Activated CD8-positive, alpha-beta memory T cell treated with anti-CD3 and anti-CD28 coated beads for 1 hour (primary cell): ENCODE measurements at regions not wholly inside any gene's neighbourhood (a gene's known extent, or its start where the extent isn't known, plus 50 kb on each side); places are given as distances from the start of the nearest gene placed in this dataset.
"Not testable (repeated sequence)": the region's sequence is repeated elsewhere in the genome, so short reads cannot be mapped to it uniquely, and the experiment has no call there.

ENCODE experiments used
- DNase-seq, 2 donors: peaks; one replicate each; pipeline ENCODE4 v3.0.0-alpha.2; 2020; ENCODE audit warnings: low read depth in 1 of 2; ENCODE audit errors: extremely low read depth in 1 of 2

DNA sequence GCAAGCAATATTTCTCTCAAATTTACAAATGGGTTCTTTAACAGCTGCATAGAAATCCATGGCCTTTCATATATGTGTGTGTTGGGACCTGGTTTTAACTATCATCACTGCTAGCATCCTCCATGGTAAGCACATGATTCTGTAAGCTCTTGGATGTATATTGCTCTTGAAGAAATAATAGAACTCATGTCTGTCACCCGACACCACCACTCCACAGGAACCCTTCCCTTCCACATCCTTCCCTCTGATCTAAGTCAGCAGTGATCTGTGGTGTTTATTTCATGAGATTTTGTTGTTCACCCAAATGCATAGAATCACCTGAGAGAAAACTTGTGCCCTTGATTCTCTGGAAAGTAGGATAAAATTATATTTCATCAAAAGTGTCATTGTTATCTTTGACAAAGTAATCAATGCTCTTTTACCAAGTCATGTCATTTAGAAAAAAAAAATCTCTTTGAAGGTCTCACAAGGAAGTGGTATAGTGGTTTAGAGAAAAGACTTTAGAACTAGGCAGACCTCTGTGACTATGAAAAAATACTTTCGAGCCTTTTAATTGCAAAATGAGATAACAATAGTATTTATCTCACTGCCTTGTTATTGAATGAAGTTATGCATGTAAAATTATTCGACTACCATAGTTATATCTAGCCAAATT, 649.8 kb upstream of the SLC35B3 start:
- no peak for DNase-seq

DNA sequence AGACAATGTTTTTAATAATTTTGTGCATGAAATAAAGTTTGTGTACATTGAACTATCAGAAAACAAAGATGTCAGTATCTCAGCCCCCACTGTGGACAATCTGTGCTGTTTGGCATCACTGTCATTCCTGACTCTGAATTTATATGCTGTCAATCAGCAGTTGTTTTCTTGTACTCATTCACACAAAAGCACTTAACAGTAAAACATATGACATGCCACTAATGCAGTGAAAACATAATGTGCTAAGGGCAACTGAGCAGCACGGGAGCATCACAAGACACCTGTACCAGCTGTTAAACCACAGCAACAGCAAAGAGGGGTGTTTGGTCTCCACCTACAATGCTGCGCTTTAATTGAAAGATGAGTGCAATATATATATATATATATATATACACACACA, 647.8 kb upstream of the SLC35B3 start:
- no peak for DNase-seq

DNA sequence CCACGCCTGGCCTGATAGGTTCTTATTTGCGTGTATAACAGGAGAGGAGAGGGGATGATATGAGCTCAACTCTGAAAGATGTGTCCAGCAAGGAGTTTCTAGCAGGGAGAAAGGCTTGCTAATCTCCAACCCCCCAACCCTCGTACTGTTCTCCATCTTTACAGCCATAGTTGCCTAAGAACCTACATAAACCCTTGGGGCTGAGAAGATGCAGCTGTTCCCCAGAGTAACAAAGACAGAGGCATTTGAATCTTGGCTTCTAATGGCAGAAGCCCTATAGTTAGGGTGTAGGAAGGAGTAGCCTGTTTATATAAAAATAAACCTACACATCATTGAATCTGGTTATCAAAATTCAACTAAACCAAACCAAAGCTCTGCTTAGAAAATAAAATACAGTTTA, 631.4 kb upstream of the SLC35B3 start:
- no peak for DNase-seq

DNA sequence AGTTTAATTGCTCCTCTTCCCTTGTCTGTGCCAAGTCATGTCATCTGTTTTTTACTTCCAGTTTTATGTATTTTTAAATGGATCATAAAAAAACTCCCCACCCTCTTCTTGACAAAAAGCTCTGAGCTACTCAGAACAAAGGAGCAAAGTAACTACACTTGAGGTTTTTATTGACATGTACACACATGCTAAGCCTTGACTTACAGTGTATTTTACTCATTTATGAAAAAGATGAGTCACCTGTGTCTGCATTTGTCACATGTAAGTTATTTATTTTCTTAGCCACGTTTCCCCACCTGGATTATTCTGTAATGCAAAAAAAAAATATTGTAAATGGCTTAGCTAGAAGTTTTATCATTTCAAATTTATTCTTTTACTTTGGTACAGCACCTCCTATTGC, 628.8 kb upstream of the SLC35B3 start:
- no peak for DNase-seq

DNA sequence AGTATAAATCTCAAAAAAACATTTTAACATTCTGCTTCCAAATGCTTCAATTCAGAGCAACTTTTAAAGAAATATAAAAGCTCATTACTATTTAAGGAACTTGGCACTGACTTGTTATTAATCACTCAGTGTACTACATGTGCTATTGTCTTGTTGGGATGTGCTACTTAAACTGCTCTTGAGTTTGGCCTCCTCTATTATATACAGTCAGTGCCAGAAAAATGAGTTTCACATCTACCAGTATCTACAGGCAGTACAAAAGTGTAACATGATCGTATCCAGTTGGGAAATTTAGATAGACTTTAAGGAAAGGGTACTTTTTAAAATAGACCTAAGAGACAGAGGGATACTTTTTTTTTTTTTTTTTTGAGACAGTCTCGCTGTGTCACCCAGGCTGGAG, 627.3 kb upstream of the SLC35B3 start:
- DNase-seq, result no peak

DNA sequence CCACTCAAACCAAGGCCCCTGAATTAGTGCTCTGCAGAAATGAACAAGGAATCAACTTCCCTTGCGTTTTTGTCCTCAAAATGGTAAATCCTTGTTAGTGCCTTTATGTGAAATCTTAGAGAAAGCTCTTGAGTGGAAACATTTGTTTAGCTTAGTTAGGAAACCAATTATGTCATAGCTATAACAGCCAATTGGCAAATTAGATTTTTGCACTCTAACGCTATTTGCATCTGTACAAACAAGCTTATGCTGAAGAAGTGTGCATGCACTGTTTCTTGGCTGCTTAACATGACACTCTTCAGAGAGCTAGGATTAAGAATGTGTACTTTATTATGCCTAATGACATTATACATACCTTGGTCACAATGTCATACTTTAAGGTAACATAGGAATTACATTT, 622.6 kb upstream of the SLC35B3 start:
- DNase-seq, result no peak

DNA sequence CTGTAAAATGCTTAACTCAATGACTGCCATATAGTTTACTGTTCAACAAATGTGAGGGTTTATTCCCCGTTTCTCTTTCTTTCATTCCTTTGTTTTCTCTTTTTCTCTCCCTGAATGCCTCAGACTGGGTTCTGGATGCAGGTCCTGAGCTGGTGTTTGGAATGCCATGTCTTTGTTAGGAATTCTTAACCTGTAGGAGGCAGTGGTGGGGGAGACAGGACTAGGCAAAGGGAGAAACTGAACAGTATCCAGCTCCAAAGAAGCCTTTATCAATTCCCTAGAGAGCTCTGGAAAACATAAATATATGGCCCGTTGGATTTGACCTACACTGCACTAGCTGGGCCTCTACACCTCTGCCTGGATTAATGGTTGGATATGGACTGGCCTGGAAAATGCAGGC, 621.2 kb upstream of the SLC35B3 start:
- no peak for DNase-seq

DNA sequence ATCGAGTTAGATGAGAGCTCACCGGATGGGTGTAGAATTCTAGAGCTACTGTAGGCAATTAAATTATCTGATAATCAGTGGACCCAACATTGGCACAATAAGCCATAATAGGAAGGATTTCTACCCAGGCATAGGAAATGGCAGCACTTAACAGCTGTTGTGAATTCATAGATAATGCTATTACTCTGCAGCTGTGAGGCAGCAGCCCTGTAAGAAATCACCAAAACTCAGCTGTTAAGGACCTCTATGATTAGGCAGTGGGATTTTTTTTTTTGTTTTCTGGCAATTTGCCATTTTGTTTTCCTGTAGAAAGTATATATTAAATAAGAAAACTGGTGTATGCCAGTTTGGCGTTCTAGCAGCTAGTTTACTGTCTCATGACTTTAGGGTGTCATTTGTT, 609.1 kb upstream of the SLC35B3 start:
- DNase-seq, result no peak

DNA sequence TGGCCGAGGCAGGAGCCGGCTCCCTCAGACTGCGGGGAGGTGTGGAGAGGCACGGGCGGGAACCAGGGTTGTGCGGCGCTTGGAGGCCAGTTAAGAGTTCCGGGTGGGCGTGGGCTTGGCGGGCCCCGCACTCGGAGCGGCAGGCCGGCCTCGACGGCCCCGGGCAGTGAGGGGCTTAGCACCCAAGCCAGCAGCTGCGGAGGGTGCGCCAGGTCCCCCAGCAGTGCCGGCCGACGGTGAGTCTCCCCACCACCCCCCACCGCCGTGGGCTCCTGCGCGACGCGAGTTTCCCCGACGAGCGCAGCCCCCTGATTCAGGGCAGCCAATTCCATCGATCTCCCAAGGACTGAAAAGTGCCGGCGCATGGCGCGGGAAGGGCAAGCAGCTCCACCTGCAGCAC, 605.4 kb upstream of the SLC35B3 start:
- DNase-seq, result no peak

DNA sequence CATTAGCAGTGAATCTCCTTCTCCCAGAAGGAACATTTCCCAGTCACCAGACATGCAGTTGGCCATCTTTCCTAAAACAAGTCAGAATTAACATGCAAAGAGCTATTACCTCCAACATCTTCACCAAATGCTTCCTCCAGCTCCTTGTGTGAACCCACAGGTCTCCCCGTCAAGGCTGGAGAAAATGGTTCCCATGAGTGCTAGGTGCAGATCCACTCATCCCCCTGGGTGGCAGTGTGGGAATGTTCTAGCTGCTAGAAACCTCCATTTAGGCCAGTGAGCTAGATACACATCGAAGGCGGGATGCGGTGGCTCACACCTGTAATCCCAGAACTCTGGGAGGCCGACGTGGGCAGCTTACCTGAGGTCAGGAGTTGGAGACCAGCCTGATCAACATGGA, 603.9 kb upstream of the SLC35B3 start:
- DNase-seq, result no peak

DNA sequence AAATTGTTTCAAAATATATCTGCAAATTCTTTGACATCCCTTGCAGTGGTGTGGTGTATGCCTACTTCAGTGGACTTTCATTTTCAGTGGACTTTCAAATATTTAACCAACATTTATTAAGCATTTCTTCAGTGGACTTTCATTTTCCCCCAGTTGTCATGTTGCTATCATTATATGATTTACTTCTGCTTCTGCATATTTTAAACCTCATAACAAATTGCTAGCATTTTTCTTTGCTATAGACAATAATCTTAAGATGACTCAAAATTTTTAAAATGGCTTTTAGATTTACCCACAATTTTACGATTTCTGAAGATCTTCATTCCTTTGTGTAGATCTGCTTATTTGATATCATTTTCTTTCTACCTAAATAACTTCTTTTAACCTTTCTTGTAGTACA, 592.7 kb upstream of the SLC35B3 start:
- DNase-seq, result no peak

DNA sequence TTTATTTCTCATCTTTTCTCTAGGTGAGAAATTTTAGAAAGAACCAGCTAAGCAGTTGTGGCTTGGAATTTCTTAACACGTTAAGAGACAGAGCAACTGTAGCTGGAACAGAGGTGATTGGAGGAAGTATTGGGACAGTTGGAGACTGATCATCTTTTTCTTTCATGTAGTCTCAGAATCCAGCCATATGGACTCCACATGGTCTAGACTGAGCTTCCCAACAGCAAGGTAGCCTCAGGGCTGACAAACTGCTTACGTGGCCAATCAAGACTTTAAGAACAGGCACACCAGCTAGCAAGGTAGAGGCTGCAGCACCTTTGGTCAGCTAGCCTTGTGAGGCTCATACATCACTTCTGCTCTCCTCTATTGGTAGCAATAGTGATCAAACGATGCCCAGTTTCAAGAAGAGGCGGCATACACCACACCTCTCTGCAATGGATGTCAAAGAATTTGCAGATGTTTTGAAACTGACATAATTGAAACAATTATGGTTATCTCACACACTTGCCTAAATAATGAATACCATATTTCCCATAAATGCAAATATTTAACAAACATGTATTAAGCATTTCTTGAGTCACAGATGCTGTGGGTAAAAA, 590.5 kb upstream of the SLC35B3 start:
- no peak for DNase-seq

DNA sequence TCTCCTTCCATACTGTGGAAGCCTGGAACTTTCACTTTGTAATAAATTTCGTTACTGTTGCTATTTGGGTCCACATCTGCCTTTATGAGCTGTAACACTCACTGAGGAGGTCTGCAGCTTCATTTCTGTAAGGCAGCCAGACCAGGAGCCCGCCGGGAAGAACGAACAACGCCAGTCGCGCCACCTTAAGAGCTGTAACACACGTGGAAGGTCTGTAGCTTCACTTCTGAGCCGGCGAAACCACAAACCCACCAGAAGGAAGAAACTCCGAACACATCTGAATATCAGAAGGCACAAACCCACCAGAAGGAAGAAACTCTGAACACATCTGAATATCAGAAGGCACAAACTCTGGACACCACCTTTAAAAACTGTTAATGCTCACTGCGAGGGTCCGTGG, 589.9 kb upstream of the SLC35B3 start:
- DNase-seq, result no peak

DNA sequence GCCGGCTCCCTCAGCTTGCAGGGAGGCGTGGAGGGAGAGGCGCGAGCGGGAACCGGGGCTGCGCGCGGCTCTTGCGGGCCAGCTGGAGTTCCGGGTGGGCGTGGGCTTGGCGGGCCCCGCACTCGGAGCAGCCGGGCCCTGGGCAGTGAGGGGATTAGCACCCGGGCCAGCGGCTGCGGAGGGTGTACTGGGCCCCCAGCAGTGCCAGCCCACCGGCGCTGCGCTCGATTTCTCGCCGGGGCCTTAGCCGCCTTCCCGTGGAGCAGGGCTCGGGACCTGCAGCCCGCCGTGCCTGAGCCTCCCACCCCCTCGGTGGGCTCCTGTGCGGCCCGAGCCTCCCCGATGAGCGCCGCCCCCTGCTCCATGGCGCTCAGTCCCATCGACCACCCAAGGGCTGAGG, 588.9 kb upstream of the SLC35B3 start:
- not testable (repeated sequence) for DNase-seq

DNA sequence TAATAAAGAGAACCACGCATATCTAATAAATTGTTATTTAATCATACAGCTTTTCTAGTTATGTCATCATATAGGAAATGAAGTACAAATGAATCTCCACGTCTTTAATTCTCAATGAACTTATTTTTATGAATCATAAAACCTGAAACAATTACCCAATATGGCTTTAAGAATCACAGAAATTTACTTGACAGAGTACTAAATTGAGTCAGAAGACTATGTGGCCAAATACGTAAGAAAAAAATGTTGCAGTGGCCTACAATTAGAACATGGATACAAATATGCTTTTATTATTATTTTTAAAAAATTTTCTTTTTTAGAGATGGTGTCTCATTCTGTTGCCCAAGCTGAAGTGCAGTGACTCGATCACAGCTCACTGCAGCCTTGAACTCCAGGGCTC, 584.7 kb upstream of the SLC35B3 start:
- DNase-seq, result no peak

DNA sequence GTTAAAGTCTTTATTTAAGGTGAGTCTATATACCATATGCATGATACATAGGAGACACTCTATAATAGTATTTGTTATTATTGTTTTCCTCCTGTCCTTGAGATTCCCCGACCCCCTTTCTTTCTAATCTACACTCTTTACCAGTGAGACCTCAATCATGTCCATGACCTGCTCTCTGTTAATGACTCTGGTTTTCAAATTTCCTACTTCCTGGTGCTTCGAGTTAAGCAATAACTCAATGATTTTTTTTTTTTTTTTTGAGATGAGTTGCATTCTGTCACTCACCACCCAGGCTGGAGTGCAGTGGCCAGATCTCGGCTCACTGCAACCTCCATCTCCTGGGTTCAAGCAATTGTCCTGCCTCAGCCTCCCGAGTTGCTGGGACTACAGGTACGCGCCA, 574.6 kb upstream of the SLC35B3 start:
- DNase-seq, result no peak

DNA sequence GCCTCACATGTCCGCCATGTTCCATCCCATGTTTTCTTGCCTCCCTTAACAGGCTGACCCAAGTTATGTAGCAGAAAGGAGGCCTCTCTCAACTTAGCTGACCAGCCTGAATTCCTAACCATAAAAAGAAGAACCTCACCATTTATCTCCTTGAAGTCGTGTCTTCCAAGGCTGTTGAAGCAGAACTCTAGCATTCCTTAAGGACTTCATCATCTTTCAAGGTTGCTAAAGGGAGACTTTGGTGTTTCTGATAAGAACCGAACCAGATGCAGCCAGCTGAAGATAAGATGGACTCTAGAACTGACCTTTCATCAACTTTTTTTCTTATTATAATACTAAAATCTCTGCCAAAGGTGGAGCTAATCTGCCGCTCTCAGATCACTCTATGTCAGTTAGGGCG, 571.7 kb upstream of the SLC35B3 start:
- DNase-seq, result no peak

DNA sequence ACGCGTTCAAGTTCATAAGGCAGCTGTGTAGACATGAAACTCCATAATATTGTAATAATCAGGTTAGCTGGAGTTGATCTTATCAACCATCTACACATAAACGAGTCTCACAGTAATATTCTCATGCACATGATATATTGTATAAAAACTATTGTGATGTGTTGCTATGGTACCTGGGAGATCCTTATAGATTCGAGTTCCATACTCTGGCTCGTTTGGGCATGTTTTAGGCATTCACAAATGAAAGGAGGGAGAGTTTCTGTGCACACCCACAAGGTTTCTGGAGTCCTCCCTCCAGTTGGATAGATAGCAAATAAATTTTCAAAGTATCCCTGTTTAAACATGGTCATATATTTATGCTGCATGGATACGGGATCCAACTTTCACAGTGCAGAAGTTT, 567.5 kb upstream of the SLC35B3 start:
- no peak for DNase-seq

DNA sequence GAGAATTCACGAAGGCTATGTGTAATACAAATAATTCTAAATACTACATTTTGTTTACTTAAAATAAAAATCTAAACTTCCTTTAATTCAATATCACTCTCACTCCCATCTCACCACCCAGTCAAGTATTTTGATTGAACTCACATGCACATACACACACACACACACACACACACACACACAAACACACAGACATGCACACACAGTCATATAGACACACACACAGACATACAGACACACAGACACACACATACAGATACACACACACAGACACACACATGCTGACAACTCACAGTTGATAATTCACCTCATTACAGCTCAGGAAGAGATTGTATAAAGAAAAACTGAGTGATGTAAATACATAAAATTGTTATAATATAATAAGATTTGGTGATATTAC, 559.8 kb upstream of the SLC35B3 start:
- no peak for DNase-seq

DNA sequence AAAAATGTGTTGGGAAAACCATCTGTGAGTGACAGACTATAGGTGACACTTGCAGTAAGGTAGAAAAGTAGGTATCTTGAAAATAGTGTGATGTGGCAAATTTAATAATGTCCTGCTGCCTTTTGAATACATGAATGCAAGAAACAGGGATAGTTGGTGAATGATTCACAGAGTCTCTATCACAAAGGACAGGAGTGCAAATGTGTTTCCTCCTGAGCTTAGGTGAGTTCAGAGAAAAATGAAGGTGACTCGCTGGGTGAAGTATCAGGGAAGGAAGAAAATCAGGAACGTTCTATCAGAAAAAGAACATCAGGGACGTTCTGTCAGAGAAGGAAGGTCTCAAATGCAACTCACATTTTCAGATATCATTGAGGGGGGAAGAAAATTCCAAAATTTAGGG, 557.8 kb upstream of the SLC35B3 start:
- DNase-seq, result no peak

DNA sequence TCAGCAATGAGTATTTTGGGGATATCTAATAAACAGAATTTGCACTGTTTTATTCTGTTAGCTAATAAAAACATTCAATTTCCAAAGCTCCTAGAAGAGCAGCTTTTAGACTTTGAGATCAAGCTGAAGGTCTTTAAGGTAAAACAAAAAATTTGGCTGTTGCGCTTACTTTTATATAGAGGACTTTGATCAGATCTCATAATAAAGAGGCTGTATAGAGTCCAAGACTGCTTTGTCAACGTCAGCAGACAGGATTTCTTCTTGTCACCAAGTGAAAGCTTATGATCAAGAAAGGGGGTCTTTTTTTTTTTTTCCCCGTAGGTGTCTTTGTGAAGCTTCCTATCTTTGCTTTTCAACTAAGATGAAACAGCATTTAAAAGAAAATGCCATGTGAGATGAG, 556.5 kb upstream of the SLC35B3 start:
- no peak for DNase-seq

DNA sequence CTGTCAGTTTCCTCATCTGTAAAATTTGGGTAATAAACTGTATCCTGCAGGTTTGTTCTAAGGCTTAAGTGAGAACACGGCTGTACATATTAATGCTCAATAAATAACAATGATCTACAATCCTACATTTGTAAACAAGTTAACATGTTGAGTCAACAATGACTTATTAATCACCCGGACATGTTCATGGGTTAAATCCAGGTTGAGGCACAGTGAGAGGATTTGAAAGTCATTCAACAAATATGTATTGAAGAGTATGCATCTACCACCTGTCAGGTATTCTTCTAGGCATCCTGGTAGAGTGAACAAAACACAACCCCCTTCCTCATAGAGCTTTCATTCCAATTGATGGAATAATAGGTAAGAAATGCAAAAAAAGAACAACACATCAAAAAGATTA, 554.7 kb upstream of the SLC35B3 start:
- DNase-seq, result no peak

DNA sequence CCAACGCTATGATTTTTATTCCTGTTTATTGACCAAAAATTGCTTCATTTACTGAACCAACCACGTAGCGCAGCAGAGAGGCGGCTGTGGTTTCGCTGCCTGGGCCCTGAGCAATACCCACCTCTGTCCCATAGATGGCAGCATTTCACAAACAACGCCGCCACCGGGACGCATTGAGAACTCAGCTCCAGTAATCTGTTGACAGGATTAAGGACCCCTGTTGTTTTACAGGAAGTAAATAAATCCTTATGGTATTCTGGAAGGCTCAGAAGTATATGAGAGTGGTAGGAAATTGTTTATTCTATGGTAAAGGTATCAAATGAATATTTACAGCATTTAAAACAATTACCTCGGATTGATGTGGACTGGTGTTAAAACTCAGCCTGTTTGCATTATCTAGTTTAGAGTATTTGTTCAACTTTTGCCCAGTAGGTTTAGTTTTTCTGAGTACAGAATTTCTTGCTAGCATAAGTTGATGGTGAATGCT, 547.9 kb upstream of the SLC35B3 start:
- DNase-seq, result peak in 1 of 2 donors; percentile 9
